Stomach (tissue), 4 donors: ENCODE measurements at regions not wholly inside any gene's neighbourhood (a gene's known extent, or its start where the extent isn't known, plus 50 kb on each side); places are given as distances from the start of the nearest gene placed in this dataset.

Experiments
- CTCF ChIP-seq, 7 experiments: fragments of 450-650 bp in 4 of 7; fragments of 200-600 bp in 3 of 7; sonication (generic) in 3 of 7; IDR thresholded peaks; one replicate each; pipeline ENCODE4 v1.5.1; 2016 to 2019; ENCODE audit warnings: antibody characterized with exemption in 7 of 7, control low read depth in 2 of 7, mild to moderate bottlenecking in 1 of 7
- EP300 ChIP-seq: sonication (generic); formaldehyde crosslinking; IDR thresholded peaks from one replicate; pipeline ENCODE4 v1.6.1; 2017; ENCODE audit warnings: antibody characterized with exemption
- POLR2A ChIP-seq, 4 donors: fragments of 450-650 bp; IDR thresholded peaks; one replicate each; pipeline ENCODE4 v1.6.1; 2016; ENCODE audit warnings: antibody characterized with exemption in 4 of 4, control low read depth in 2 of 4, mild to moderate bottlenecking in 1 of 4, moderate library complexity in 1 of 4
- POLR2AphosphoS5 ChIP-seq, 3 donors: sonication (generic); formaldehyde crosslinking; IDR thresholded peaks; one replicate each; pipeline ENCODE4 v1.6.1; 2016; ENCODE audit warnings: antibody characterized with exemption in 3 of 3

GRCh38 chr1:95582746-95583145, 348.7 kb downstream of the RWDD3 start:
- TF ChIP-seq CTCF (IDR thresholded peaks at IDR 0.05) (no peak), EP300 (no peak), POLR2A (IDR thresholded peaks at IDR 0.05) (no peak), POLR2AphosphoS5 (IDR thresholded peaks at IDR 0.05) (no peak)
